SK-N-SH (cell line): ENCODE measurements at regions not wholly inside any gene's neighbourhood (a gene's known extent, or its start where the extent isn't known, plus 50 kb on each side); places are given as distances from the start of the nearest gene placed in this dataset.

Source experiments
- CHD2 ChIP-seq: fragments of 150-350 bp; IDR thresholded peaks from 2 replicates; pipeline ENCODE4 v1.6.1; 2018; ENCODE audit warnings: low read length; ENCODE audit not compliant: partially characterized antibody
- EP300 ChIP-seq, 2 experiments: IDR thresholded peaks; 2 replicates each; pipeline versions ENCODE4 v1.4.0 to v1.6.1; 2012; ENCODE audit warnings: borderline replicate concordance in 1 of 2, low read depth in 1 of 2, low read length in 1 of 2
- FOXM1 ChIP-seq: IDR thresholded peaks from 2 replicates; pipeline ENCODE4 v1.4.0; 2012; ENCODE audit warnings: low read depth, mild to moderate bottlenecking
- GATA2 ChIP-seq: sonication (generic); formaldehyde crosslinking; IDR thresholded peaks from 2 replicates; pipeline ENCODE4 v1.5.0; 2020; ENCODE audit warnings: mild to moderate bottlenecking, missing genetic modification reagents
- RAD21 ChIP-seq: IDR thresholded peaks from 2 replicates; pipeline ENCODE4 v1.6.1; 2012; ENCODE audit warnings: mild to moderate bottlenecking, low read length
- TAF1 ChIP-seq: IDR thresholded peaks from 2 replicates; pipeline ENCODE4 v1.6.1; 2012; ENCODE audit warnings: low read depth, mild to moderate bottlenecking, low read length, moderate library complexity, borderline replicate concordance
- TEAD4 ChIP-seq: IDR thresholded peaks from 2 replicates; pipeline ENCODE4 v1.4.0; 2012; ENCODE audit warnings: mild to moderate bottlenecking, borderline replicate concordance; ENCODE audit not compliant: insufficient read depth
- TF ChIP-seq, protein P1 (sequence below): fragments of 150-350 bp; IDR thresholded peaks from 2 replicates; pipeline ENCODE4 v1.6.1; 2016; ENCODE audit warnings: mild to moderate bottlenecking, low read depth, low read length
- TF ChIP-seq, protein P2 (sequence below): fragments of 200-600 bp; sonication (generic); IDR thresholded peaks from 2 replicates; pipeline ENCODE4 v1.6.1; 2017; ENCODE audit warnings: antibody characterized with exemption, mild to moderate bottlenecking, moderate library complexity
- TF ChIP-seq, protein P3 (sequence below): fragments of 150-350 bp; IDR thresholded peaks from 2 replicates; pipeline ENCODE4 v1.6.1; 2017; ENCODE audit warnings: antibody characterized with exemption, low read length, low read depth, borderline replicate concordance
- TF ChIP-seq, protein P4 (sequence below): IDR thresholded peaks from 2 replicates; pipeline ENCODE4 v1.4.0; 2012; ENCODE audit warnings: low read depth

DNA sequence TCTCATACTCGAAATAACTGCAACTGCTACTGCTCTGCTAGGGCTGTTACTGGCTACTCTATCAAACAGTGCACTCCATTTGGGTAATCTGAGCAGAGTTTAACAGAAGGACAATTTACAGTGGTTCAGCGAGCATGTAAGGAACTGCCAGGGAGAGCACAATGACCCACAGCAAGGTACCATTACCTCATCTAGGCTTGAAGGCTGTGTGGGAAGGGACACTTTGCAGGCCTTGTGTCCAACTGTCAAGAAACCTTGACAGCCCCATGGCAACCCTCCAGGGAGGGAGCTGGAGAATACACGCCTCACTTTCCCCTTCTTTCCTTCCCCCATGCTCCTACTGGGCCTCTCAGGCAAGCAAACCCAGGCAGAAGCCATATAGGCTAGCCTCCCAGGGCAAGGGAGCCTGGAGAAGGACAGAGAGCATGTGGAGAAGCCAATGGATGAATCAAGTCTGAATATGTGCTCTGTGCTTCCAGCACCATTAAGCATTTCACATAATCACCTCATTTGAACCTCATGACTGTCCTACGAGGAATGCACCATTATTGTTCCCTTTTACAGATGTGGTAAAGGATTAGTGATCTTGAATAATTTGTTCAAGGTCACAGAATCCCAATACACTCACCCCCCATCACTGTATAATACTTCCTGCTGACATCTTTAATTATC, 49.9 kb upstream of the JAK2 start:
- TF ChIP-seq, protein P1, sequence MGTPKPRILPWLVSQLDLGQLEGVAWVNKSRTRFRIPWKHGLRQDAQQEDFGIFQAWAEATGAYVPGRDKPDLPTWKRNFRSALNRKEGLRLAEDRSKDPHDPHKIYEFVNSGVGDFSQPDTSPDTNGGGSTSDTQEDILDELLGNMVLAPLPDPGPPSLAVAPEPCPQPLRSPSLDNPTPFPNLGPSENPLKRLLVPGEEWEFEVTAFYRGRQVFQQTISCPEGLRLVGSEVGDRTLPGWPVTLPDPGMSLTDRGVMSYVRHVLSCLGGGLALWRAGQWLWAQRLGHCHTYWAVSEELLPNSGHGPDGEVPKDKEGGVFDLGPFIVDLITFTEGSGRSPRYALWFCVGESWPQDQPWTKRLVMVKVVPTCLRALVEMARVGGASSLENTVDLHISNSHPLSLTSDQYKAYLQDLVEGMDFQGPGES = no peak
- TF ChIP-seq TAF1 = no peak
- TF ChIP-seq, protein P2, sequence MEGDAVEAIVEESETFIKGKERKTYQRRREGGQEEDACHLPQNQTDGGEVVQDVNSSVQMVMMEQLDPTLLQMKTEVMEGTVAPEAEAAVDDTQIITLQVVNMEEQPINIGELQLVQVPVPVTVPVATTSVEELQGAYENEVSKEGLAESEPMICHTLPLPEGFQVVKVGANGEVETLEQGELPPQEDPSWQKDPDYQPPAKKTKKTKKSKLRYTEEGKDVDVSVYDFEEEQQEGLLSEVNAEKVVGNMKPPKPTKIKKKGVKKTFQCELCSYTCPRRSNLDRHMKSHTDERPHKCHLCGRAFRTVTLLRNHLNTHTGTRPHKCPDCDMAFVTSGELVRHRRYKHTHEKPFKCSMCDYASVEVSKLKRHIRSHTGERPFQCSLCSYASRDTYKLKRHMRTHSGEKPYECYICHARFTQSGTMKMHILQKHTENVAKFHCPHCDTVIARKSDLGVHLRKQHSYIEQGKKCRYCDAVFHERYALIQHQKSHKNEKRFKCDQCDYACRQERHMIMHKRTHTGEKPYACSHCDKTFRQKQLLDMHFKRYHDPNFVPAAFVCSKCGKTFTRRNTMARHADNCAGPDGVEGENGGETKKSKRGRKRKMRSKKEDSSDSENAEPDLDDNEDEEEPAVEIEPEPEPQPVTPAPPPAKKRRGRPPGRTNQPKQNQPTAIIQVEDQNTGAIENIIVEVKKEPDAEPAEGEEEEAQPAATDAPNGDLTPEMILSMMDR = no peak
- TF ChIP-seq, protein P3, sequence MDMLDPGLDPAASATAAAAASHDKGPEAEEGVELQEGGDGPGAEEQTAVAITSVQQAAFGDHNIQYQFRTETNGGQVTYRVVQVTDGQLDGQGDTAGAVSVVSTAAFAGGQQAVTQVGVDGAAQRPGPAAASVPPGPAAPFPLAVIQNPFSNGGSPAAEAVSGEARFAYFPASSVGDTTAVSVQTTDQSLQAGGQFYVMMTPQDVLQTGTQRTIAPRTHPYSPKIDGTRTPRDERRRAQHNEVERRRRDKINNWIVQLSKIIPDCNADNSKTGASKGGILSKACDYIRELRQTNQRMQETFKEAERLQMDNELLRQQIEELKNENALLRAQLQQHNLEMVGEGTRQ = no peak
- TF ChIP-seq RAD21 = no peak
- no peak for TF ChIP-seq CHD2
- no peak for TF ChIP-seq EP300 (IDR thresholded peaks at IDR 0.05; ENCODE audit: borderline replicate concordance in 1 of 2, low read depth in 1 of 2, low read length in 1 of 2)
- TF ChIP-seq GATA2 (CRISPR knock-in tag) = no peak
- TF ChIP-seq, protein P4, sequence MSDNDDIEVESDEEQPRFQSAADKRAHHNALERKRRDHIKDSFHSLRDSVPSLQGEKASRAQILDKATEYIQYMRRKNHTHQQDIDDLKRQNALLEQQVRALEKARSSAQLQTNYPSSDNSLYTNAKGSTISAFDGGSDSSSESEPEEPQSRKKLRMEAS = no peak
- TF ChIP-seq TEAD4 = no peak
- no peak for TF ChIP-seq FOXM1
